ENCODE measurements at regions not wholly inside any gene's neighbourhood (a gene's known extent, or its start where the extent isn't known, plus 50 kb on each side); places are given as distances from the start of the nearest gene placed in this dataset.

GRCh38 chr2:101644842-101645383 is 52.6 kb upstream of the MAP4K4 start:
- TF ChIP-seq CTCF (IDR thresholded peaks at IDR 0.05), result no peak
- TF ChIP-seq POLR2A (IDR thresholded peaks at IDR 0.05), result no peak
